UCSD-AML1 (cell line): ENCODE measurements at regions not wholly inside any gene's neighbourhood (a gene's known extent, or its start where the extent isn't known, plus 50 kb on each side); places are given as distances from the start of the nearest gene placed in this dataset.
A peak's percentile ranks its signal among the peaks of the same experiment; 100 is the strongest.
"Not testable (repeated sequence)": the region's sequence is repeated elsewhere in the genome, so short reads cannot be mapped to it uniquely, and the experiment has no call there.

Source experiments
- DNase-seq: peaks from one replicate; lab custom pipeline; 2025; ENCODE audit not compliant: unreplicated experiment; lab: John Stamatoyannopoulos, UW

DNA sequence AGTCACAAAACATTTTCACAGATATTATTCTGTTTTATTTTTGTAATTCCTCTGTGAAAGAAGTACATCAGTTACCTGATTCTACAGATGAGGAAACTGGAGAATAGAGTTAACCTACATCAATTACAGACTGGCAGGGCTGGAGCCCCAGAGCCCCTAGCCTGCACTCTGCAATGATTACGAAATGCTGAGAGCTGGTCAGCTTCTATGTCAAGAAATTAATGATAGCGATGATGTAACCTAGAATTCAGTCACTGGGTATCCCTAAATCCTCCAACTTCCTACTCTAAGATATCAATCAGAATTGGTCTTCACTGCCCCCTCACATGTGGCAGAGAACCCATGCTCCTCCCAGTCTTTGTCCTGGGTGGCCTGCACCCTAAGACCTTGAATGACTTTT lies 273.5 kb upstream of the PLET1 start:
- DNase-seq = no peak

DNA sequence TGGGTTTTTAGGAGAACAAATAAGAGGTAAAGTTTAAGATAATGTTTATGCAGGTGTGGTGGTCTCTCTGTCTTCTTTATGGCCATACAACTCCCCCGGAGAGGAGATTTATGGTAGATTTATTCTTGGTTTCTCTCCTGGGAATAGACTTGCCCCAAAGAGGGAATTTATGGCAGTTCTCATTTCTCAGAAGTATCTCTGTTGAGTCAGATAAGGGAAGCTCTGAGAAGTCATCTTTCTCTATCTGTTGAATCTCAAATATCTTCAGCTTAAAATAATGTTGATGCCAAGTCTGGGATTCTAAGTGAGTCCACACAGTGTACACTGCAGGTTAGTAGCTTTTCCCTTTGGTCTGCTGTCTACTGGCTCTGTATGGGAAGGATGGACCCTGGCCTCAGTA lies 276.4 kb upstream of the PLET1 start:
- DNase-seq = no peak

DNA sequence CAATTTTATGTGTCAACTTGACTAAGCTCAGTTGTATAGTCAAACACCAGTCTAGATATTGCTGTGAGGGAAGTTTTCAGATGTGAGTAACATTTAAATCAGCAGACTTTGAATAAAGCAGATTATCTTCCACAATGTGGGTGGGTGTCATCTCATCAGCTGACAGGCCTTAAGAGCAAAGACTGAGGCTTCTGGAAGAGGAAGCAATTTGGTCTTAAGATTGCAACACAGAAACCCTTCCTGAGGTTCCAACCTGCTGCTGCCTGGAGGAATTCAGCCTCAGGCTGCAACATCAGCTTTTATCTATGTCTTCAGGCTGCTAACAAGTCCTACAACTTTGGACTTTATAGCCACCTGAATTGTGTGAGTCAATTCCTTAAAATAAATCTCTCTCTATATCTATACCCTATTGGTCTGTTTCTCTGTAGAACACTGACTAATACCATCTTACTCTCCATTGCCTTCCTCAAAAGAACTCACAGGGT lies 277.2 kb upstream of the PLET1 start:
- DNase-seq = no peak

DNA sequence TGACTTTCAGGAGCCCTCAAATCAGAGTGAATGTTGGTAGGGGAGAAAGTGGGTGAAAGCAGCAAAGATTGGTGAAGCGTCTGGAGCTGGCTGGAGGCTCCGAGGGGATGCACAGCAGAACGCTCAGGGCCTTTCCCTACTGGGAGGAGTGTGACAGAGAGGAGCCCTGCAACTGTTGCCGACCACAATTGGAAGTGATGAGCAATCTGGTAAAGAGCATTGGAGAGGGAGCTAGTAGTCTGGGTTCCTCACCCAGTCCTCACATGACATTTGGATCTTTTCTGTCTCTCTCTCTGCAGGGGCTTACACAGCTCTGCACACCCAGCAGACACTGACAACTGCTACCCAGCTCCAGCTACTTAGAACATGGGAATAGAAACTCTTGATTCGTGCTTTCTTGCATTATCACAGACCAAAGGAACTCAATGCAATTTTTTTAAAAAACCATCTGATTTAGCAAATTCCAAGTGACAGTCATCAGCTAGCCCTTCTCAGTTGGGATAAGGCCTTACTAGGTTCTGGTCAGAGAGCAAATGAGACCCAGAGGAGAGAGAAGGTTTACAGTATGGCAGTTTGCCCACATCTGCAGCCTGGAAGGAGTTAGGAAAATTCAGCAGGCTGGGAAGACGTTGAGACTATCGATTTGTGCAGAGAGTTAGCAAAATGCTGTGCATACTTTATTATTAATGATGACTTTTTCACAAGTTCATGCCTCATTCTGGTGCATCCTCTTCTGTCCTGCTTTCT lies 278.0 kb upstream of the PLET1 start:
- DNase-seq = no peak

DNA sequence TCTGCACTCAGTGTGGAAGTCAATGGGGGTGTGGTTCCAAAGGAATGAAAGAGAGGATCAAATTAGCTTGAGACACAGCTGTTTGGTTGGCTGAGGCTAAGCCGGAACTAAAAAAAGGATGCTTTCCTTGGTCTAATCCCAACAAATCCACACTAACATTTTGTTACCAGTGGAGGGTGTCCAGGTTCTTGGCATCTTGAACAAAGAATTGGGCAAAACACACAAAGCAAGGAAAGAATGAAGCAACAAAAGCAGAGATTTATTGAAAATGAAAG lies 278.6 kb upstream of the PLET1 start:
- DNase-seq = not testable (repeated sequence)

DNA sequence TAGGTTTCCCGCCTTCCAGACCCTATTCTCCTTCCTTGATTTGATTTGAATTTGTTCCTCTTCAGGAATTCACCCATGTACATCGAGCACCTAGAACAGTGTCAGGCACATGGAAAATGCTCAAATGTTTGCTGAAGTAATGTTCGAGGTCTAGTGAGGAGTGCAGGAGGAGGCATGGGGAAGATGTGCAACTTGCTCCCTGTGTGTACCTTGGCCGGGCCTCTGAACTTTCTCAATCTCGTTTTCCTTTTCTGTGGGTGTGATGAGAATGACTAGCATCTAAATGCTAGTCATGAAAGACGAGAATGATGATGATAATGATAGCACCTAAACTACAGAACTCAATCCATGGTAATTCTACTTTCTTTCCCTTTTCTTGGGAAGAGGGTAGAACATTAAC lies 279.1 kb upstream of the PLET1 start:
- DNase-seq = no peak

DNA sequence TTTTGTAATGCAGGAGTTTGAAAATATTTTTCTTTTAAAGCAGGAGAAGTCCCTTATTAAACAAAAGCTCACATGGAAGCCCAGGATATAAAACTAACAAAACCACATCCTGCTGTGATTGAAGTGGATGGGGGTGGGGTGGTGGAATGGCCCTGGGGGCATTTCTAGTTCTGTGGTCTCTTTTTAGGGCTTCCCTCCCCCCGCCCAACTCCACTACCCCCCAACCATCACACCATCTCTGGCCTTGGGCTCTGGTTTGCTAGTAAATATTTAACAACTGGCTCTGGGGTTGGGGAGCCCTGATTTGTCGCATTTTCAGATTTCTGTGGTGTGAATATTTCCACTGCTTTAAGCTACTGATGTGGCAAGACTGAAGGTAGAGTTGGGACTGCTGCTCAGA lies 279.6 kb upstream of the PLET1 start:
- DNase-seq = no peak

GRCh38 chr11:112541140-112542046 lies 280.7 kb upstream of the PLET1 start:
- no peak for DNase-seq

GRCh38 chr11:112542479-112542878 lies 281.8 kb upstream of the PLET1 start:
- DNase-seq = no peak

DNA sequence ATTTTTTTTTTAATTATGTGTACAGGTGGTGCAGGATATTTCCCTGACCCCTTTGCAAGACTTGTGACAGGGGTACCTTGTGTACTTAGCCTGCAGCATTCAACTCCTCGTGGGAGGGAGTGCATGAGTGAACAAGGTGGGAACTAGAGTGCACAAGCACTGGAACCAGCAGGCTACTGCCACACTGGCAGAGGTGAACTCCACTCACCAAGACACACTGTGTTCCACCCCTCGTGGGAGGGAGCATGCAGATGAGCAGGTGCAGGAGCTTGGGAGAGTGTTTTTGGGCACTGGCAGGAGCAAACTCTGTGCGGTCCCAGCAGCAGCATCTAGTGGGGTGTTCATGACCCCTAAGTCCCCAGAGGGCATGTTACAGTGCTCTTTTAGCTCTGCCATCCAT lies 282.7 kb upstream of the PLET1 start:
- DNase-seq = no peak

DNA sequence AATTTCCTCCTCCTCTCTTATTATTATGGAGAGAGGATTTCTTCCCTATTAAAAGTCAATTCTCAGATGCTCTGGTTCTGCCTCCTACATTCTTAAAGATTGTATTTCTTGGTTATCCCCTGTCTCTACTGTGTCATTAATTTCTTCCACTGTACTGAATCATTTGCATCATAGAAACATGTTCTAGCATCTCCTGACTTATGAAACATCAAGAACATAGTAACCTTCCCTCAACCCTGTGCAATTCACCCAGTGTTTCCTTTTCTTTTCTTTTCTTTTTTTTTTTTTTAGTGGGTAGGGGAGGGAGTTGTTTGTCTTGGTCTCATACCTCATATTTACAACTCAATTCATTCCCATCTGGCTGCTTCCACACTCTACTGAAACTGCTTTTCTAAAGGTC lies 288.0 kb upstream of the PLET1 start:
- DNase-seq = no peak

- no peak for DNase-seq
Measured at GRCh38 chr11:112553205-112553731, 292.6 kb upstream of the PLET1 start.

DNA sequence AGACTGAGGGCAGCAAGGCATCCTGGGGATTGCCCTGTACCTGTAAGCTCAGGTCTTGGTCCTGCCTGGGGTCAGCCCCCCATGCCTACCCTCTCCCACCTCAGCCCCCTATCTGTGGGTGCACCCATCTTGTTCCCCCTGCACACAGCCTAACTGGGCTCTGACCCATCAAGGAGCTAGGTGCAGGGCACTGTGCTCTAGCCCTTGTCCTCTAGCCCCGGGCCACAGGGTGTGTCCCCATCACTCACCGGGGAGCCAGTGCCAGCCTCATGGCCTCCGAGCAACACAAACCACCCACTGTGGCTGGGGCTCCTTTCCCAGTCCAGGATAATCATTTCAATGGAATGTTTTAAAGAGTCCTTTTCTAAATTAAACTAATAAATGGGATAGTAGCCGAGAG lies 293.9 kb upstream of the PLET1 start:
- DNase-seq = no peak

DNA sequence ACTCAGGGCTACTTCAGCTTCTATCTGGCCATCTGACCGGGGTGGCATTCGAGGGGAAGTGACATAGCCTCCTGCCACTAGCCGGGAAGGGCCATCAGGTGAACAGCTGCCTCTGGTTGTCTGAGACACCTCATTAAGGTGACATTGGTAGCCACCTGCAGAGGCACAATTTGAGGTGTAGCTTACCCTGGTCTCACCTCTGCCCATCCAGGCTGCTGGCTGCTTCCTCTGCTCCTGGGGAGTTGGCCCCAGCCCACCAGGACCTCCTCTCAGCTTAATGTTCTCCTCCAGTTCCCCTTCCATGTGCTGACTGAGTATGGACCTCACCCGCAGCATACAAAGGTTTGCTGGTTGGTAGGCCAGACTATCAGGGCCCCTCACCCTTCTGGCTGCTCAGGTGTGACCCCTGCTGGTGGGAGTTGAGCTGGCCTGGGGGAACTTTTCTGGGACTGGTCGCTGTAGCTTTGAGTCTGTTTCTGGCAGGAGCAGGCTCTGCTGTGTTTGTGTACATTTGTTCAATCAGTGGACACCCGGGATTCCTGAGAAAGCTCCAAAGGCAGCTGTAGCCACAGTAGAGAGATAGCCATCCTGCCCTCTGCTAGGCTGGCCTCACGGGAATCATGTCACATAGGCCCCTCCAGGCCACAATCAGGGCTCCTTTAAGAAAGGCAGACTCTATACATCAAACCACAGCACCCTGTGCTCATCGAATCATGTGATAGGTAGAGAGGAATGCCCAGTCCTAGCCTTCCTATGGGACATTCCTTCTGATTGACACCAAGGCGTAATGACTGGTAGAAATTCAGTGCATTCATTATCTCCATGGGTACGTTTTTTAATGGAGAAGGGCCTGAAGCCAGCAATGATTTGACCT lies 295.1 kb upstream of the PLET1 start:
- DNase-seq = peak; percentile 78

- DNase-seq = no peak
Measured at GRCh38 chr11:112558691-112559090, 298.0 kb upstream of the PLET1 start.

DNA sequence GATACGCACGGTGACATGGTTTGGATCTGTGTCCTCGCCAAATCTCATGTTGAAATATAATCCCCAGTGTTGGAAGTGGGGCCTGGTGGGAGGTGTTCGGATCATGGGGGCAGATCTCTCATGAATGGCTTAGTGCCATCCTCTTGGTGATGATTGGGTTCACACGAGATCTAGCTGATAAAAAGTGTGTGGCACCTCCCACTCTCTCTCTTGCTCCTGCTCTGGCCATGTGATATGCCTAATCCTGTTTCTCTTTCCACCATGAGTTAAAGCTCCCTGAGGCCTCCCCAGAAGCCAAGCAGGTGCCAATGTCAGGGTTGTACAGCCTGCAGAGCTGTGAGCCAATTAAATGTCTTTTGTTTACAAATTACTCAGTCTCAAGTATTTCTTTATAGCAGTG lies 303.1 kb upstream of the PLET1 start:
- DNase-seq = no peak

DNA sequence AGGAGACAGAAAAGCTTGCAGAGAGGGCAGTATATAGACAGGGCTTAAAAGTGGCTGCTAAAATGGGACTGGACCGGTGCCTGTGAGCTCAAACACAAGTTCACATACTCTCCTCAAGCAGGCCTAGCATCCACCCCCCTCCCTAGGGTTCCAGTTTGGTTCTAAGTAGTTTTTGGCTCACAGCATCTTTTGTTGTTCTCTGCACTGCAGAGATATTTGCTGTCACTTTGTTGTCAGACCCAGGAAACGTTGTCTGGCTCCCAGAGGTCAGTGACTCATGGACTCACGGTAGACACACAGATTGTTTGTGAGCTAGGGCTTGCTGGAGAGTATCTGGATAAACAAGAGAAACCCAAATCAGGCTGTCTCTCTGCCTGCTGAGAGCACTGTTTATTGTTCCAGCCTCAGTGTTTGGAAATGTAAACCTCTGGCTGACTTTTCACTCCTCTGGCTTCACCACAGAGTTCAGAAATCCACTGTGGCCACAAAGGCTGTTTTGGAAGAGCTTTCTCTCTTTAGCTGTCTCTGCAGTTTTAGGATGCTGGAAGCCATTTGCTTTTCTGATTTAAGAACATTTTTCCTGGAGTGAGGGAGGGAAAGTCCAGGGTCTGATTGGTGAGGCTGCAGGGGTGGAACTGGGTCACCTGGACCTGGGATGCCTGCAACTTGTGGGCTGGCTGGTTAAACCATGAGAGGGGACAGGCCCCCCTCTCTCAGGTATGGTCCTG lies 303.7 kb upstream of the PLET1 start:
- DNase-seq = no peak

- DNase-seq = no peak
Measured at GRCh38 chr11:112565551-112565950, 304.9 kb upstream of the PLET1 start.

DNA sequence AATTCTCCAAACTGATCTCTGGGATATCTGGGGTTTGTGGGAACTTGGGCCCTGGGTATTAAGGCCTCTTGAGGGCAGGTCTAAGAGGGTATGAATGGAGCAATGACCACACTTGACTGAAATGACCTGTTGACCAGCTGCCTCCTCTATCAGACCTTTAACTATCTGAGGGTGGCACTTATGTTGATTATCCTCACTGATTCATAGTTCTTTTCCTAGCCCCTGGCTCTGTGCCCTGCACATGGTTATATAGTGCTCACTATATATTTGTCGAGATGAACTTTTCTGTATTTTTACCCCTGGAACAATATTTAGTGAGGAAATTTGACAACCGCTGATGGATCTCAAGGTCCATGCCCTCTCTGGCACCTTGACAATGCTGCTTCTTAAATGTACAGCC lies 305.5 kb upstream of the PLET1 start:
- no peak for DNase-seq

GRCh38 chr11:112570333-112570732 lies 309.7 kb upstream of the PLET1 start:
- no peak for DNase-seq

GRCh38 chr11:112579282-112579681 lies 318.6 kb upstream of the PLET1 start:
- DNase-seq = no peak
